Neural cell (in vitro differentiated cells): ENCODE measurements at regions not wholly inside any gene's neighbourhood (a gene's known extent, or its start where the extent isn't known, plus 50 kb on each side); places are given as distances from the start of the nearest gene placed in this dataset.

ENCODE experiments used
- EP300 ChIP-seq: fragments of 450-650 bp; conservative IDR thresholded peaks from 2 replicates; pipeline ENCODE4 v1.6.1; 2014; ENCODE audit warnings: antibody characterized with exemption, mild to moderate bottlenecking, moderate library complexity; ENCODE audit not compliant: poor library complexity, severe bottlenecking
- EZH2 ChIP-seq: fragments of 200-600, 300-800 bp; shearing (Covaris generic), sonication (generic); IDR thresholded peaks from 2 replicates; pipeline ENCODE4 v1.6.1; 2014; ENCODE audit warnings: antibody characterized with exemption, low read length, borderline replicate concordance, mild to moderate bottlenecking; ENCODE audit not compliant: insufficient read depth, poor library complexity, severe bottlenecking

DNA sequence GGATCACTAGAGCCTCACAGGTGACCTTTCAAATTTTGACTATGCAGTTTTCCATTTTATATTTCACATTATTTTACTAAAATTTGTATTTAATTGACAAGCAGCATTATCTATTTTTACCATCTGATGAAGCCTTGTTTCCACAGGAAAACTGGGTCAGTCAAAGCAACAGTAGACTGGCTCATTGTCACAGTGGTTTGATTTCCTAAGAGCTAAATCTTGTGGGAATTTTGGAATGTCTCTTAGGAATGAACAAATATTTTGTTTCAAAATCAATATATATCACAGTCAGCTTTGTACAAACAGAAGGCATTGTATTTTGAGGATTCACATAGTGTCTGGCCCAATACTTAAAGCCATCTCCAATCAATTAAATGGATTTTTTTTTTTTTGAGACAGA lies 152.6 kb upstream of the RNPC3 start:
- TF ChIP-seq EZH2 (no peak), EP300 (no peak)
